ENCODE measurements at regions not wholly inside any gene's neighbourhood (a gene's known extent, or its start where the extent isn't known, plus 50 kb on each side); places are given as distances from the start of the nearest gene placed in this dataset.

DNA sequence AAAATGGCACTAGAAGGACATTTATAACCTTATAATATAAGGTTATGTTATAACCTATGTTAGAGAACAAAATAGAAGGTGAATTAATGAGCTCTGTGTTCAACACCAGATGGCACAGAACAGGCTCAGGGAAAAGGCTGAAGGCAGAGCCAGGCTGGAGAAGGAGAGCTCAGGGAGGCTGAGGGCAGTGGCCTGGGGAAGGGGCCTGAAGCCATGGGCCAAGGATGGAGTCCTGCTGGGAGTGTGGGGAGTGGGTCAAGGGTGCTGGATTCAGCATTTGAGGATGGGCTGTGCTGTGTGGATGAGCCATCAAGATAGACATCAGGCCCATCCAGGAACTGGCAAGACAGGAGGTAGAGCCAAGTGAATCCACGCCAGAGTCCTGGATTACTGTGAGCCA is 218.8 kb downstream of the ZNF248 start:
- TF ChIP-seq, protein P1, sequence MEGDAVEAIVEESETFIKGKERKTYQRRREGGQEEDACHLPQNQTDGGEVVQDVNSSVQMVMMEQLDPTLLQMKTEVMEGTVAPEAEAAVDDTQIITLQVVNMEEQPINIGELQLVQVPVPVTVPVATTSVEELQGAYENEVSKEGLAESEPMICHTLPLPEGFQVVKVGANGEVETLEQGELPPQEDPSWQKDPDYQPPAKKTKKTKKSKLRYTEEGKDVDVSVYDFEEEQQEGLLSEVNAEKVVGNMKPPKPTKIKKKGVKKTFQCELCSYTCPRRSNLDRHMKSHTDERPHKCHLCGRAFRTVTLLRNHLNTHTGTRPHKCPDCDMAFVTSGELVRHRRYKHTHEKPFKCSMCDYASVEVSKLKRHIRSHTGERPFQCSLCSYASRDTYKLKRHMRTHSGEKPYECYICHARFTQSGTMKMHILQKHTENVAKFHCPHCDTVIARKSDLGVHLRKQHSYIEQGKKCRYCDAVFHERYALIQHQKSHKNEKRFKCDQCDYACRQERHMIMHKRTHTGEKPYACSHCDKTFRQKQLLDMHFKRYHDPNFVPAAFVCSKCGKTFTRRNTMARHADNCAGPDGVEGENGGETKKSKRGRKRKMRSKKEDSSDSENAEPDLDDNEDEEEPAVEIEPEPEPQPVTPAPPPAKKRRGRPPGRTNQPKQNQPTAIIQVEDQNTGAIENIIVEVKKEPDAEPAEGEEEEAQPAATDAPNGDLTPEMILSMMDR (optimal IDR thresholded peaks at IDR 0.05 in 1 of 3, IDR thresholded peaks at IDR 0.05 in 1 of 3, conservative IDR thresholded peaks at IDR 0.05 in 1 of 3; ENCODE audit: extremely low read depth in 1 of 3, insufficient read depth in 2 of 3, low read length in 3 of 3) = no peak
- no peak for TF ChIP-seq EZH2 (IDR thresholded peaks at IDR 0.05; ENCODE audit: low read length)
